Small intestine (tissue), 7 donors: ENCODE measurements at regions not wholly inside any gene's neighbourhood (a gene's known extent, or its start where the extent isn't known, plus 50 kb on each side); places are given as distances from the start of the nearest gene placed in this dataset.
"Not testable (repeated sequence)": the region's sequence is repeated elsewhere in the genome, so short reads cannot be mapped to it uniquely, and the experiment has no call there.

Experiments used
- DNase-seq, 2 donors: peaks; one replicate each; pipeline versions ENCODE4 v3.0.0 to v3.0.0-alpha.2; 2013
- FAIRE-seq: peaks from 2 replicates; lab custom pipeline; 2012; peaks lifted over from hg19 to GRCh38; lab: Jason Lieb, UNC
- H3K27ac ChIP-seq, 3 donors: one replicate each; pipeline ENCODE4 v1.5.1; 2013; ENCODE audit warnings: low read length in 2 of 3, mild to moderate bottlenecking in 2 of 3, control low read depth in 1 of 3, inconsistent platforms in 1 of 3, low read depth in 1 of 3, moderate library complexity in 1 of 3
- H3K27me3 ChIP-seq, 3 donors: one replicate each; pipeline ENCODE4 v1.6.1; 2013; ENCODE audit warnings: low read length in 3 of 3, inconsistent platforms in 1 of 3; ENCODE audit not compliant: control insufficient read depth in 3 of 3, insufficient read depth in 3 of 3
- H3K36me3 ChIP-seq, 3 donors: one replicate each; pipeline ENCODE4 v1.6.1; 2013; ENCODE audit warnings: low read length in 3 of 3, inconsistent platforms in 1 of 3, low read depth in 1 of 3, mild to moderate bottlenecking in 1 of 3, moderate library complexity in 1 of 3; ENCODE audit not compliant: control insufficient read depth in 3 of 3, insufficient read depth in 2 of 3
- H3K4me1 ChIP-seq, 3 donors: one replicate each; pipeline ENCODE4 v1.6.1; 2013; ENCODE audit warnings: low read length in 2 of 3, inconsistent platforms in 1 of 3, low read depth in 1 of 3, mild to moderate bottlenecking in 1 of 3, moderate library complexity in 1 of 3; ENCODE audit not compliant: control insufficient read depth in 3 of 3, insufficient read depth in 2 of 3
- H3K4me3 ChIP-seq, 3 donors: one replicate each; pipeline ENCODE4 v1.5.1; 2013; ENCODE audit warnings: low read length in 3 of 3, control low read depth in 1 of 3, inconsistent platforms in 1 of 3, low read depth in 1 of 3, mild to moderate bottlenecking in 1 of 3, moderate library complexity in 1 of 3
- H3K9me3 ChIP-seq, 2 donors: one replicate each; pipeline ENCODE4 v1.6.1; 2013; ENCODE audit warnings: low read depth in 1 of 2, low read length in 1 of 2; ENCODE audit not compliant: control insufficient read depth in 2 of 2, insufficient read depth in 1 of 2
- WGBS, 3 donors: extraction: QIAGEN DNeasy Blood & Tissue Kit; methylation state at CpG; one replicate each; pipeline ENCODE4 v1.1.7; 2013; 5-methylcytosine and 5-hydroxymethylcytosine counted together
- donor health status: healthy with polysubstance abuse.
- donor health status: control.
- donor health status: control.
- donor health status: Bipolar disorder and iron deficiency.
- donor health status: healthy.

DNA sequence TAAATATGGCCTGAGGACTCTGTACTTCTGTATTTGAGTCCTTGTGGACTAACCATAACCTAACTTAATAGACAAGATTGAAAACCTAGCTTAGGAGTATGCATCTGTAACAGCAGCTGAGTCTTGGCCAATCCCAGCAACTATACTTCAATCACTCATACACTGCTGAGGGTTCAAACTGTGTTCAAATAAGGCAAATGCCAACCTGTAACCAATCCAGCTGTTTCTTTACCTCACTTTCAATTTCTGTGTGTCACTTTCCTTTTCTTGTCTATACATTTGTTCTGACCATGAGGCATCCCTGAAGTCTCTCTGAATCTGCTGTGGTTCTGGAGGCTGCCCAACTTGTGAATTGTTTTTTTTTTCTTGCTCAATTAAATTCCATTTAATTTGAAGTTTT, 57.9 kb upstream of the GOLGA8O start:
- not testable (repeated sequence) for H3K36me3 ChIP-seq, H3K4me1 ChIP-seq, DNase-seq, H3K9me3 ChIP-seq, H3K4me3 ChIP-seq, H3K27ac ChIP-seq, H3K27me3 ChIP-seq, FAIRE-seq

- not testable (repeated sequence) for FAIRE-seq
Observed at GRCh38 chr15:32510027-32510426, 54.6 kb upstream of the GOLGA8O start.

DNA sequence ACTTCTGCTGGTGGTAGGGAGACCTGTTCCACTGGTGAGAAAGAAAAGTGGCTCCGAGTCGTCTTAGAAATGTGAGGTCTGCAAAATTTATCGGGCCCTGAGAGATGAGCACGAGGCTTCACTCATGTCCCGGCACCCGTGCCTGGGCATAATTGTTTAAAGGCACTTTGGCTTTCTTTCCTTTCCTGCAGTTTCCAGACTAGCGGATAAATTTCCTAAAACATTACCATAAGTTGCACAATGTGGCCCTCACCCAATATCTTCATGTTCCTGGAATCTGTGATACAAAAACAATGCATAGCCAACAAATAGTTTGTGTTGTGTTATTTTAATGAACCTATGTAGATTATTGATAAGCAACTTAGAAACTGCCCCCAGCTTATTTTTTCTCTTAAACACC, 52.6 kb upstream of the GOLGA8O start:
- not testable (repeated sequence) for FAIRE-seq, H3K27ac ChIP-seq, H3K4me1 ChIP-seq, H3K36me3 ChIP-seq, H3K9me3 ChIP-seq, H3K27me3 ChIP-seq, DNase-seq, H3K4me3 ChIP-seq
- WGBS, 3 donors, result no CpG with 5 or more reads among the region's 7 CpGs

More at GRCh38 chr15:32510027-32510426, 54.6 kb upstream of the GOLGA8O start:
- H3K27me3 ChIP-seq, H3K27ac ChIP-seq, H3K9me3 ChIP-seq, DNase-seq, H3K4me1 ChIP-seq, H3K4me3 ChIP-seq, H3K36me3 ChIP-seq: not testable (repeated sequence)

GRCh38 chr15:32506787-32507186, 51.4 kb upstream of the GOLGA8O start:
- not testable (repeated sequence) for H3K9me3 ChIP-seq, FAIRE-seq, H3K4me3 ChIP-seq, H3K27ac ChIP-seq, H3K36me3 ChIP-seq, H3K4me1 ChIP-seq, DNase-seq, H3K27me3 ChIP-seq
- WGBS, 3 donors, result no CpG with 5 or more reads among the region's 2 CpGs

DNA sequence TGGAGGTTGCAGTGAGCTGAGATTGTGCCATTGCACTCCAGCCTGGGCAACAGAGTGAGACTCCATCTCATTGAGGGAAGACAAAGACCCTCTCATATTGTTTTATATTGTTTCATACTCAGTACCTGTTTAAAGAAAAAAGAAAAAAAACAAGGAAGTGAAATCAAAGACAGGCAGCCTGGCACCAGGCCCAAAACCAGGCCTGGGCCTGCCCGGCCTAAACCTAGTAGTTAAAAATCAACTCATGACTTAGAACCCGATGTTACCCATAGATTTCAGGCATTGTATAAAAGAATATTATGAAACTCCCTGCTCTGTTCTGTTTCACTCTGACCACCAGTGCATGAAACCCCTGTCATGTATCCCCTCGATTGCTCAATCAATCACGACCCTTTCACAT, 50.2 kb upstream of the GOLGA8O start:
- H3K27me3 ChIP-seq, FAIRE-seq, DNase-seq, H3K36me3 ChIP-seq, H3K9me3 ChIP-seq, H3K4me3 ChIP-seq, H3K27ac ChIP-seq, H3K4me1 ChIP-seq: not testable (repeated sequence)
- WGBS, 3 donors, result no CpG with 5 or more reads among the region's 4 CpGs
